SK-N-DZ (cell line): ENCODE measurements at regions not wholly inside any gene's neighbourhood (a gene's known extent, or its start where the extent isn't known, plus 50 kb on each side); places are given as distances from the start of the nearest gene placed in this dataset.

ENCODE experiments used
- DNase-seq: peaks from one replicate; pipeline ENCODE4 v3.0.0-alpha.2; 2015; ENCODE audit warnings: low spot score

DNA sequence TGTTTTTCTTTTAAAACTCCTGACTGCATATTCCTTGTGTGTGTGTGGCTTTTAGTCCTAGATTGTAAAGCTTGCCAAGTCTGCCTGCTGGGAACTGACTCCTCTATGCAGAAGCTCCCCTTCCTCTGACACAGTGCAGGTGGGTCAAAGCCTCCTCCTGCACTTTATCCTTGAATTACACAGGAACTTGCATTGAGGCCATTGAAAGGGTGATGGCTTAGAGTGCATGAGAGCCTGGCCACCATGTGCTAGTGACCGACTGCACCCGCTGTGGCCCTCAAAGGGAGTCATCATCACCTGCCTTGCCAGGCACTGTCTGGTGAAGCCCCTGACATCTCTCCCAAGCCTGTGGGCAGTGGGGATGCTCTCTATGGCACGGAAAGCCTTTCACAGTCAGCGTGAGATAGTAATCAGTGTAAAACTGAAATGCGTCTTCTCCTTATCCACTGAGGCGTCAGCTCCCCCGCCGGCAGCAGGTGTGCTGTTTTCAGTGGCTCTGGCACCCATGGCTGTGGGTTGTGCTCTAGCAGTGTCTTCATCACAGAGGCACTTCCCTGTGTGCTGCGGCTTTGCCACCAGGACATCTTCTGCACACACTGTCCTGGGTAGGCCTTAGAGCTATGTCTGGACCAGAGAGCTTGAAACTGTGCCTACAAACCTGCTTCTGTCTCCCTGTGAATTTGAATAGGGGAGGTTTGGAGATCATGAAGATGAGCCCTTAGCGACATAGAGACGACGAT, 87.9 kb downstream of the THBS2 start:
- no peak for DNase-seq

- no peak for DNase-seq
Observed at GRCh38 chr6:169164986-169165385, 88.7 kb downstream of the THBS2 start.

GRCh38 chr6:169164451-169164850, 89.2 kb downstream of the THBS2 start:
- no peak for DNase-seq

- no peak for DNase-seq
Observed at GRCh38 chr6:169163411-169163901, 90.2 kb downstream of the THBS2 start.

GRCh38 chr6:169162752-169163407, 90.8 kb downstream of the THBS2 start:
- DNase-seq = no peak

- DNase-seq = no peak
Observed at GRCh38 chr6:169162249-169162648, 91.4 kb downstream of the THBS2 start.

- no peak for DNase-seq
Observed at GRCh38 chr6:169161572-169162167, 92.0 kb downstream of the THBS2 start.

DNA sequence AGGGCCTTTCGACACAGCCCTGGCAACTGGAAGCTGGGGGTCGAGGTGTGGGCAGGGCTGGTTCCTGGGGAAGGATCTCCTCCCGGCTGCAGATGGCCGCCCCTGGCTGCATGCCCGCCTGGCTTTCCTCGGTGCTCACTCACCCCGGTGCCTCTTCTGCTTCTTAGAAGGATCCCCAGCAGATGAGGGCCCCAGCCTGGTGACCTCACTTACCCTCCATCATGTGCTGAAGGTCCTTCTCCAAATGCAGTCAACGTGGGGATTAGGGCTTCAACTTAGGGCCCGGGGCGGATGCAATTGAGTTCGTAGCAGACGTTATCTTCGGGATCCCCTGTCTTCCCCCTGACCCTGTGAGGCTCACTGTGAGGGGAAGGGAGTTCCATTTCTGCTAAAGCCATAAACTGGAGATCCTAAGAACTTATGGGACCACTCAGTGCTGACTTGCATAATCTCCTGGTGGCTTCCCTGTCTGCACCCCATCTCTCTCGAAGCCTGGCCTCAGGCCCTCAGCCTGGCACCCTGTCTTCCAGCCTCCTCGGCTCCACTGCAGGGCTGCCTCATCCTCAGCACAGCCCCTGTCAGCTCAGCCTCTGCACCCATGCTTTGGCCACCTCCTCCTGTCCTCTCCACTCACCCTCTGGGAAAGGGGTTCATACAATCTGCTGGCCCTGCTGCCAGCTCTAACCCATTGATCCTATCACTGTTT, 92.6 kb downstream of the THBS2 start:
- no peak for DNase-seq

DNA sequence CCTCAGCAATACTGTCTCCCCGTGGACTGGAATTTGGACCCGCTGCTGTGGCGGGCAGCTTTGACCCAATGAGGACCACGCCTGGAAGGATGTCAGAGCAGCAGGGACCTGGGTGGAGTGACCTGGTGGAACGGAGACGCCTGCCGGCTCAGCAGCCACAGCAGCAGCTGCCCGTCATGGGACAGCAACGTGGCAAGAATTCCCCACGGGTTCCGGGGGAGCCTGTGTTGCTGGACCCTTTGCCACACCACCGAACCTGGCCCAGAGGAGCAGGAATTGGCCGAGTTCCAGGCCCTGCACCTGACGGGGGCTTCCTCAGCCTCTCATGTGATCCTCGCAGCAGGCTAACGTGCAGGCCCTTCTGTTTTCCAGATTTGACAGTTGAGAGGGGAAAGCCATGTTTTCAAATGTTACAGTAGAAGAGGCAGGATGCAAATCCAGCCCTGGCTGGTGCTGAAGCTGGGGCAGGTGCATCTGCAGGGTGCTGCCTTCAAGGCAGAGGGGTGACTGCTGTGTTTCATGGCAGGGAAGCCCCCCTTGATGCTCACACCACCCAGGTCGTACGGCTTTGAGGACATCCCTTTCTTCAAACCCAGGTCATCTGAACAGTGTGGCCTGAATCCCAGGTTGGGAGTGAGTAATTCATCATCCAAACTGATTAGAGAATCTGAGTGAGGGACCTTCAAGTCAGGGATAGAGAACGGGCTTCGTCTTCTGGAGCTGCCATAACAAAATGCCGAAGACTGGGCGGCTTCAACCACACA, 93.4 kb downstream of the THBS2 start:
- DNase-seq = no peak

DNA sequence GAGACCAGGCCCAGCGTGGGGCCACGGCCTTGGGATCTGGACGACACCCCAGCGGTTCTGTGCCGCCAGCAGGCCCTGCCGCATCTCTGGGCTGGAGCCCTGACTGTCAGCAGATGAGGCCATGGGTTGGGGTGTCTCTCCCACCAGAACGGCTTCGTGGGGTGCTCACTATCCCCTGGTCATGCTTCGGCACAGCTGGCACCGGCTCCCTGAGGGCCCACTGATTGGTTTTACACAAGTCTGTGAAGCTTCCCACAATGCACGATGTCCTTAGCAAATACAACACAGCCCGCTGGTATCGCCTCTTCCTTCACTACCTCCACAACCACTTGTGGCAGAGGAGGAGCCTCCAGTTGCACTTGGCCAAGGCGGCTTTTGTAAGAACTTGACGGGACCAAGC, 94.3 kb downstream of the THBS2 start:
- DNase-seq = no peak

- no peak for DNase-seq
Observed at GRCh38 chr6:169158691-169159090, 95.0 kb downstream of the THBS2 start.

DNA sequence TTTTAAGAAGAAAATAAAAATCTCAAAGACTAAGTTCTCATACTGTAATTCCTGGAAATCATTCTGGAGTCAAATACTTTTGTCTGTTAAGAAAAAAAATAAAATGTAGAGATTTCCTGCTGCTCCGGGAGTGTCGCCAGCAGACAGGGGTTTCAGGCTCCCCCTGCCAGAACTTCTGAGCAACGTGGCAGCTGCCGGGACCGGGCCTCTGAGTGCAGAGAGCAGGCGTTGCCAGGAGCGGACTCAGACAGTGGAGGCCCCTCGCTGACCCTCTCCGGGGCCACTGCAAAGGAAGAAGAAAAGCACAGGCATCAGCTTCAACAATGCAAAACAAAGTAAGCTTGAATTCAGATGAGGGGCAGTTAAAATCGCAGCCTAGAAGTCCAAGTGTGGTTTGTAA, 95.5 kb downstream of the THBS2 start:
- no peak for DNase-seq

- DNase-seq = no peak
Observed at GRCh38 chr6:169157197-169158148, 96.2 kb downstream of the THBS2 start.

GRCh38 chr6:169156793-169157147, 96.9 kb downstream of the THBS2 start:
- no peak for DNase-seq

GRCh38 chr6:169156108-169156792, 97.4 kb downstream of the THBS2 start:
- no peak for DNase-seq

DNA sequence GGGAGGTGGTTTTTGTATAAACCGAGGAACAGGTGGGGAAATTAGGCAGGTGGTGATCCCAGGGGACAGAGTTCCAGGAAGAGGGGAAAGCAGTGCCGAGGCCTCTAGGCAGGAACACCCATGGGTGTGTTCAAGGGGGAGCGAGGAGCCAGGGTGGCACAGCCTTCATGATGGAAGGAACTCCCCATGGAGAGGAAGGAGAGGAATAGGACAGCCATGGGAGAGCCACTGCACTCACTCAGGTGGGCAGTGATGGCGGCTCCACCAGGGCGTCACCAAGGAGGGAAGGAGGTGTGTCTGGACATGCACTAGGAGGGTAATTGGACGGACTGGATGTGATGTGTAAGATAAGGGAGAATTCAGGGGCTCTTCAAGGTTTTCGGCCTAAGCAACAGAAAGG, 98.2 kb downstream of the THBS2 start:
- no peak for DNase-seq

GRCh38 chr6:169153401-169153800, 100.2 kb downstream of the THBS2 start:
- no peak for DNase-seq

DNA sequence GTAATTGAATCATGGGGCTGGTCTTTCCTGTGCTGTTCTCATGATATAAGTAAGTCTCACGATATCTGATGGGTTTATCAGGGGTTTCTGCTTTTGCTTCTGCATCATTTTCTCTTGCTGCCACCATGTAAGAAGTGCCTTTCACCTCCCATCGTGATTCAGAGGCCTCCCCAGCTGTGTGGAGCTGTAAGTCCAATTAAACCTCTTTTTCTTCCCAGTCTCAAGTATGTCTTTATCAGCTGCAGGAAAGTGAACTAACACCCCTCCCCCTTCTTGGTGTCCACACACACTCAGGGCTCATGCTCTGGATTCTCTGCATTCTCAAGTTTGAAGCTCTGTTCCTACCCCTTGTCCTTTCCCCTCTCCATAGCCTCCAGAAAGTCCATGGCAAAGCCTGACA, 107.1 kb downstream of the THBS2 start:
- no peak for DNase-seq

- DNase-seq = no peak
Observed at GRCh38 chr6:169145991-169146501, 107.6 kb downstream of the THBS2 start.

- no peak for DNase-seq
Observed at GRCh38 chr6:169145496-169145895, 108.2 kb downstream of the THBS2 start.
